Neural cell (in vitro differentiated cells): ENCODE measurements at regions not wholly inside any gene's neighbourhood (a gene's known extent, or its start where the extent isn't known, plus 50 kb on each side); places are given as distances from the start of the nearest gene placed in this dataset.

Experiments used
- EZH2 ChIP-seq: fragments of 200-600, 300-800 bp; shearing (Covaris generic), sonication (generic); IDR thresholded peaks from 2 replicates; pipeline ENCODE4 v1.6.1; 2014; ENCODE audit warnings: antibody characterized with exemption, low read length, borderline replicate concordance, mild to moderate bottlenecking; ENCODE audit not compliant: insufficient read depth, poor library complexity, severe bottlenecking
- SMC3 ChIP-seq: fragments of 450-650 bp; conservative IDR thresholded peaks from 2 replicates; pipeline ENCODE4 v1.6.1; 2014; ENCODE audit warnings: antibody characterized with exemption, mild to moderate bottlenecking, moderate library complexity; ENCODE audit not compliant: poor library complexity
- TF ChIP-seq, protein P1 (sequence below): fragments of 450-650 bp; IDR thresholded peaks from 2 replicates; pipeline ENCODE4 v1.5.1; 2014; ENCODE audit warnings: antibody characterized with exemption, mild to moderate bottlenecking, moderate library complexity; ENCODE audit not compliant: poor library complexity, severe bottlenecking

DNA sequence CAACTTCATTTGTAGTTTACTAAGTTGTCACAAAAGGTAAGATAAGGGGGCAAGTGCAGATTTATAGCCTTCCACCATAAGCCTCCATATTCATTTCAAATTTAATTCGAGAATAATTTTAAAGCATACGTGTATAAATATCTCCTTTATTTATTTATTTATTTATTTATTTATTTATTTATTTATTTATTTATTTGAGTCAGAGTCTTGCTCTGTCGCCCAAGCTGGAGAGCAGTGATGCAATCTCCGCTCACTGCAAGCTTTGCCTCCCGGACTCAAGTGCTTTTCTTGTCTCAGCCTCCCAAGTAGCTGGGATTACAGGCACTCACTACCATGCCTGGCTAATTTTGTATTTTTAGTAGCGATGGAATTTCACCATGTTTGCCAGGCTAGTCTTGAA, 523.4 kb downstream of the FAT4 start:
- TF ChIP-seq, protein P1, sequence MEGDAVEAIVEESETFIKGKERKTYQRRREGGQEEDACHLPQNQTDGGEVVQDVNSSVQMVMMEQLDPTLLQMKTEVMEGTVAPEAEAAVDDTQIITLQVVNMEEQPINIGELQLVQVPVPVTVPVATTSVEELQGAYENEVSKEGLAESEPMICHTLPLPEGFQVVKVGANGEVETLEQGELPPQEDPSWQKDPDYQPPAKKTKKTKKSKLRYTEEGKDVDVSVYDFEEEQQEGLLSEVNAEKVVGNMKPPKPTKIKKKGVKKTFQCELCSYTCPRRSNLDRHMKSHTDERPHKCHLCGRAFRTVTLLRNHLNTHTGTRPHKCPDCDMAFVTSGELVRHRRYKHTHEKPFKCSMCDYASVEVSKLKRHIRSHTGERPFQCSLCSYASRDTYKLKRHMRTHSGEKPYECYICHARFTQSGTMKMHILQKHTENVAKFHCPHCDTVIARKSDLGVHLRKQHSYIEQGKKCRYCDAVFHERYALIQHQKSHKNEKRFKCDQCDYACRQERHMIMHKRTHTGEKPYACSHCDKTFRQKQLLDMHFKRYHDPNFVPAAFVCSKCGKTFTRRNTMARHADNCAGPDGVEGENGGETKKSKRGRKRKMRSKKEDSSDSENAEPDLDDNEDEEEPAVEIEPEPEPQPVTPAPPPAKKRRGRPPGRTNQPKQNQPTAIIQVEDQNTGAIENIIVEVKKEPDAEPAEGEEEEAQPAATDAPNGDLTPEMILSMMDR: no peak
- TF ChIP-seq SMC3 (no peak), EZH2 (no peak)
